SK-N-MC (cell line): ENCODE measurements at regions not wholly inside any gene's neighbourhood (a gene's known extent, or its start where the extent isn't known, plus 50 kb on each side); places are given as distances from the start of the nearest gene placed in this dataset.

Source experiments
- EZH2 ChIP-seq: fragments of 200-600 bp; sonication (generic); IDR thresholded peaks from one replicate; pipeline ENCODE4 v1.6.1; 2017; ENCODE audit warnings: antibody characterized with exemption
- POLR2AphosphoS5 ChIP-seq: IDR thresholded peaks from 2 replicates; pipeline ENCODE4 v1.6.1; 2012; ENCODE audit warnings: mild to moderate bottlenecking, low read depth, low read length, borderline replicate concordance

DNA sequence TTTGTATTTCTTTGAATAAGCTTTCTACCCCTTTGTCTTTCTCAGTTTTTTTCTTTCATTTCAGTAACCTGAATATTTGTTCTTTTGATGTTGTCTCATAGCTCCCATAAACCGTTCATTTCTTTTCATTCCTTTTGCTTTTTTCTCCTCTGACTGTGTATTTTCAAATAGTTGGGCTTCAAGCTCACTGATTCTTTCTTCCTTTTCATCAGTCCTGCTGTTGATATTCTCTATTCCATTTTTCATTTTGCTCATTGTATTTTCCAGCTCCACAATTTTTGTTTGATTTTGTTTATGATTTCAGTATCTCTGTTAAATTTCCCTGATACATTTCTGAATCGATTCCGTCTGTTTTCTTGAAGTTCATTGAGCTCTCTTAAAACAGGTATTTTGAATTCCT is 129.6 kb upstream of the NUDT6 start:
- TF ChIP-seq EZH2: no peak
- no peak for TF ChIP-seq POLR2AphosphoS5
